GM12874 (cell line): ENCODE measurements at regions not wholly inside any gene's neighbourhood (a gene's known extent, or its start where the extent isn't known, plus 50 kb on each side); places are given as distances from the start of the nearest gene placed in this dataset.

Experiments used
- TF ChIP-seq, protein P1 (sequence below): IDR thresholded peaks from 2 replicates; pipeline ENCODE4 v1.5.1; 2011; ENCODE audit warnings: low read depth, mild to moderate bottlenecking, control low read depth, low read length, moderate library complexity; ENCODE audit not compliant: insufficient read depth

- TF ChIP-seq, protein P1, sequence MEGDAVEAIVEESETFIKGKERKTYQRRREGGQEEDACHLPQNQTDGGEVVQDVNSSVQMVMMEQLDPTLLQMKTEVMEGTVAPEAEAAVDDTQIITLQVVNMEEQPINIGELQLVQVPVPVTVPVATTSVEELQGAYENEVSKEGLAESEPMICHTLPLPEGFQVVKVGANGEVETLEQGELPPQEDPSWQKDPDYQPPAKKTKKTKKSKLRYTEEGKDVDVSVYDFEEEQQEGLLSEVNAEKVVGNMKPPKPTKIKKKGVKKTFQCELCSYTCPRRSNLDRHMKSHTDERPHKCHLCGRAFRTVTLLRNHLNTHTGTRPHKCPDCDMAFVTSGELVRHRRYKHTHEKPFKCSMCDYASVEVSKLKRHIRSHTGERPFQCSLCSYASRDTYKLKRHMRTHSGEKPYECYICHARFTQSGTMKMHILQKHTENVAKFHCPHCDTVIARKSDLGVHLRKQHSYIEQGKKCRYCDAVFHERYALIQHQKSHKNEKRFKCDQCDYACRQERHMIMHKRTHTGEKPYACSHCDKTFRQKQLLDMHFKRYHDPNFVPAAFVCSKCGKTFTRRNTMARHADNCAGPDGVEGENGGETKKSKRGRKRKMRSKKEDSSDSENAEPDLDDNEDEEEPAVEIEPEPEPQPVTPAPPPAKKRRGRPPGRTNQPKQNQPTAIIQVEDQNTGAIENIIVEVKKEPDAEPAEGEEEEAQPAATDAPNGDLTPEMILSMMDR = no peak
These were observed 58.0 kb upstream of the CELF2 start for GRCh38 chr10:10959666-10960065.

- TF ChIP-seq, protein P1 = no peak
These were observed 57.1 kb upstream of the CELF2 start for GRCh38 chr10:10960534-10960933.

GRCh38 chr10:10961072-10961471 is 56.6 kb upstream of the CELF2 start:
- TF ChIP-seq, protein P1 = no peak

DNA sequence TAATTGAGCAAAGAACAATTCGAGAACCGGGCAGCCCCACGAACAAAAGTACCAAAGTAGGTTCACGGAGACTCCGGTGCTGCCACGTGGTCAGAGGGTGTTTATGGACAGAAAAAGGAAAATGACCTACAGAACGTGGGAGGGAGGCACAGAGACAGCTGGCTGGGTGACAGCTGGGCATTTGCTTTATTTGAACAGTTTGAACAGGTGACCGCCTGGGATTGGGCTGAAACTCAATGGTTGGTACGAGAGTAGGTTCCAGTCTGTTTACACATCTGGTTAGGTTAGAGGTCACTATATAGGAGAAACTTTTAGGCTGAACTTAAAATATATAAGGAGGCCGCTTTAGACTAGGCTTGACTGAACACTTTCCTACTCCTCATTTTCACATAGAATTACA is 50.6 kb upstream of the CELF2 start:
- TF ChIP-seq, protein P1 = no peak

- TF ChIP-seq, protein P1 = no peak
These were observed 50.0 kb upstream of the CELF2 start for GRCh38 chr10:10967581-10968256.
